K562 (cell line): ENCODE measurements at regions not wholly inside any gene's neighbourhood (a gene's known extent, or its start where the extent isn't known, plus 50 kb on each side); places are given as distances from the start of the nearest gene placed in this dataset.

ENCODE experiments used
- ARID1B ChIP-seq: fragments of 450-650 bp; IDR thresholded peaks from 2 replicates; pipeline ENCODE4 v1.6.1; 2016; ENCODE audit warnings: antibody characterized with exemption, mild to moderate bottlenecking, inconsistent platforms
- CBX3 ChIP-seq, 2 experiments: IDR thresholded peaks; 1 replicate in 1 of 2; 2 replicates in 1 of 2; pipeline ENCODE4 v1.6.1; 2012; ENCODE audit warnings: inconsistent platforms in 2 of 2, low read length in 2 of 2, borderline replicate concordance in 1 of 2, control low read depth in 1 of 2
- CREB1 ChIP-seq, 2 experiments: sonication (generic) in 1 of 2; formaldehyde crosslinking in 1 of 2; IDR thresholded peaks; 2 replicates each; pipeline versions ENCODE4 v1.6.1 to v1.8.0; 2012 to 2022; ENCODE audit warnings: inconsistent platforms in 1 of 2, mild to moderate bottlenecking in 1 of 2, missing genetic modification reagents in 1 of 2, moderate library complexity in 1 of 2
- DACH1 ChIP-seq: fragments of 450-650 bp; IDR thresholded peaks from 2 replicates; pipeline ENCODE4 v1.6.1; 2018; ENCODE audit not compliant: partially characterized antibody
- MTA2 ChIP-seq: fragments of 450-650 bp; IDR thresholded peaks from 2 replicates; pipeline ENCODE4 v1.6.1; 2016; ENCODE audit warnings: low read depth
- NFE2 ChIP-seq: IDR thresholded peaks from 2 replicates; pipeline ENCODE4 v1.6.1; 2014; ENCODE audit warnings: antibody characterized with exemption, low read depth
- SMAD2 ChIP-seq: fragments of 150-350 bp; IDR thresholded peaks from 2 replicates; pipeline ENCODE4 v1.6.1; 2014; ENCODE audit warnings: low read depth, mild to moderate bottlenecking, low read length
- ZNF146 ChIP-seq: IDR thresholded peaks from one replicate; pipeline ENCODE4 v1.6.1; 2018; ENCODE audit warnings: missing compliant biosample characterization; ENCODE audit not compliant: unreplicated experiment
- TF ChIP-seq, protein P1 (sequence below): fragments of 150-350 bp; IDR thresholded peaks from 2 replicates; pipeline ENCODE4 v1.6.1; 2014; ENCODE audit warnings: low read depth, mild to moderate bottlenecking, low read length, borderline replicate concordance
- TF ChIP-seq, protein P2 (sequence below): sonication (generic); formaldehyde crosslinking; IDR thresholded peaks from 2 replicates; pipeline ENCODE4 v1.8.0; 2022; ENCODE audit warnings: mild to moderate bottlenecking, missing genetic modification reagents
- TF ChIP-seq, protein P3 (sequence below): IDR thresholded peaks from 2 replicates; pipeline ENCODE4 v1.6.1; 2011; ENCODE audit warnings: borderline replicate concordance, low read depth, mild to moderate bottlenecking, moderate library complexity, low read length; ENCODE audit not compliant: insufficient read depth, poor library complexity, severe bottlenecking
- TF ChIP-seq, protein P4 (sequence below): IDR thresholded peaks from 2 replicates; pipeline ENCODE4 v1.6.1; 2011; ENCODE audit not compliant: insufficient read length; ENCODE audit errors: extremely low read depth
- TF ChIP-seq, protein P5 (sequence below): IDR thresholded peaks from 2 replicates; pipeline ENCODE4 v1.6.1; 2016; ENCODE audit warnings: missing genetic modification characterization, missing compliant biosample characterization
- TF ChIP-seq, protein P6 (sequence below): fragments of 450-650 bp; IDR thresholded peaks from 2 replicates; pipeline ENCODE4 v1.6.1; 2016; ENCODE audit warnings: antibody characterized with exemption

DNA sequence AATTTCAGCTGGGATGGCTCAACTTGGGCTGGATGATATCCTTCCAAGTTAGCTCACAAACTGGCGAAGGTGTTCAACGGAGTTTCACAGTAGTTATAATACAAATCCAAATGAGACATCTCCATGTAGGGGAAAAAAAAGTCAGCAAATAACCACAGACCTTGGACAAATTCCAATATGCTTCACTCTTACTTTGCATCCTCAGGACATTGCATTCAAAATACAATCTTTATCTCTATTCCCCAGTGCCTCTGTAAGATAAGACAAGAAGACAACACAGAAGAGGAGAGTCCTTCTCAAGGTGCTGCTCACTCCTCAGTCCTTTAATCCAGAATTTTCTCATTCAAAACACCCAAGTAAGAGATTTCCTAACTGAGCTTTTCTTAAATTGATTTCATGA, 1797.7 kb downstream of the MRPL39 start (continued):
- TF ChIP-seq, protein P1, sequence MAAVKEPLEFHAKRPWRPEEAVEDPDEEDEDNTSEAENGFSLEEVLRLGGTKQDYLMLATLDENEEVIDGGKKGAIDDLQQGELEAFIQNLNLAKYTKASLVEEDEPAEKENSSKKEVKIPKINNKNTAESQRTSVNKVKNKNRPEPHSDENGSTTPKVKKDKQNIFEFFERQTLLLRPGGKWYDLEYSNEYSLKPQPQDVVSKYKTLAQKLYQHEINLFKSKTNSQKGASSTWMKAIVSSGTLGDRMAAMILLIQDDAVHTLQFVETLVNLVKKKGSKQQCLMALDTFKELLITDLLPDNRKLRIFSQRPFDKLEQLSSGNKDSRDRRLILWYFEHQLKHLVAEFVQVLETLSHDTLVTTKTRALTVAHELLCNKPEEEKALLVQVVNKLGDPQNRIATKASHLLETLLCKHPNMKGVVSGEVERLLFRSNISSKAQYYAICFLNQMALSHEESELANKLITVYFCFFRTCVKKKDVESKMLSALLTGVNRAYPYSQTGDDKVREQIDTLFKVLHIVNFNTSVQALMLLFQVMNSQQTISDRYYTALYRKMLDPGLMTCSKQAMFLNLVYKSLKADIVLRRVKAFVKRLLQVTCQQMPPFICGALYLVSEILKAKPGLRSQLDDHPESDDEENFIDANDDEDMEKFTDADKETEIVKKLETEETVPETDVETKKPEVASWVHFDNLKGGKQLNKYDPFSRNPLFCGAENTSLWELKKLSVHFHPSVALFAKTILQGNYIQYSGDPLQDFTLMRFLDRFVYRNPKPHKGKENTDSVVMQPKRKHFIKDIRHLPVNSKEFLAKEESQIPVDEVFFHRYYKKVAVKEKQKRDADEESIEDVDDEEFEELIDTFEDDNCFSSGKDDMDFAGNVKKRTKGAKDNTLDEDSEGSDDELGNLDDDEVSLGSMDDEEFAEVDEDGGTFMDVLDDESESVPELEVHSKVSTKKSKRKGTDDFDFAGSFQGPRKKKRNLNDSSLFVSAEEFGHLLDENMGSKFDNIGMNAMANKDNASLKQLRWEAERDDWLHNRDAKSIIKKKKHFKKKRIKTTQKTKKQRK, result no peak
- TF ChIP-seq MTA2 (0 out of 2 replicates have a peak, but pooled peaks have one; percentile 22), SMAD2 (no peak), ZNF146 (no peak), DACH1 (no peak), CREB1 (IDR thresholded peaks at IDR 0.05) (no peak), CREB1 (CRISPR knock-in tag; IDR thresholded peaks at IDR 0.05) (no peak), NFE2 (no peak), ARID1B (peak; percentile 83), CBX3 (IDR thresholded peaks at IDR 0.05; ENCODE audit: borderline replicate concordance in 1 of 2, low read length in 2 of 2) (no peak)
- TF ChIP-seq, protein P2, sequence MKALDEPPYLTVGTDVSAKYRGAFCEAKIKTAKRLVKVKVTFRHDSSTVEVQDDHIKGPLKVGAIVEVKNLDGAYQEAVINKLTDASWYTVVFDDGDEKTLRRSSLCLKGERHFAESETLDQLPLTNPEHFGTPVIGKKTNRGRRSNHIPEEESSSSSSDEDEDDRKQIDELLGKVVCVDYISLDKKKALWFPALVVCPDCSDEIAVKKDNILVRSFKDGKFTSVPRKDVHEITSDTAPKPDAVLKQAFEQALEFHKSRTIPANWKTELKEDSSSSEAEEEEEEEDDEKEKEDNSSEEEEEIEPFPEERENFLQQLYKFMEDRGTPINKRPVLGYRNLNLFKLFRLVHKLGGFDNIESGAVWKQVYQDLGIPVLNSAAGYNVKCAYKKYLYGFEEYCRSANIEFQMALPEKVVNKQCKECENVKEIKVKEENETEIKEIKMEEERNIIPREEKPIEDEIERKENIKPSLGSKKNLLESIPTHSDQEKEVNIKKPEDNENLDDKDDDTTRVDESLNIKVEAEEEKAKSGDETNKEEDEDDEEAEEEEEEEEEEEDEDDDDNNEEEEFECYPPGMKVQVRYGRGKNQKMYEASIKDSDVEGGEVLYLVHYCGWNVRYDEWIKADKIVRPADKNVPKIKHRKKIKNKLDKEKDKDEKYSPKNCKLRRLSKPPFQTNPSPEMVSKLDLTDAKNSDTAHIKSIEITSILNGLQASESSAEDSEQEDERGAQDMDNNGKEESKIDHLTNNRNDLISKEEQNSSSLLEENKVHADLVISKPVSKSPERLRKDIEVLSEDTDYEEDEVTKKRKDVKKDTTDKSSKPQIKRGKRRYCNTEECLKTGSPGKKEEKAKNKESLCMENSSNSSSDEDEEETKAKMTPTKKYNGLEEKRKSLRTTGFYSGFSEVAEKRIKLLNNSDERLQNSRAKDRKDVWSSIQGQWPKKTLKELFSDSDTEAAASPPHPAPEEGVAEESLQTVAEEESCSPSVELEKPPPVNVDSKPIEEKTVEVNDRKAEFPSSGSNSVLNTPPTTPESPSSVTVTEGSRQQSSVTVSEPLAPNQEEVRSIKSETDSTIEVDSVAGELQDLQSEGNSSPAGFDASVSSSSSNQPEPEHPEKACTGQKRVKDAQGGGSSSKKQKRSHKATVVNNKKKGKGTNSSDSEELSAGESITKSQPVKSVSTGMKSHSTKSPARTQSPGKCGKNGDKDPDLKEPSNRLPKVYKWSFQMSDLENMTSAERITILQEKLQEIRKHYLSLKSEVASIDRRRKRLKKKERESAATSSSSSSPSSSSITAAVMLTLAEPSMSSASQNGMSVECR (CRISPR knock-in tag), result no peak
- TF ChIP-seq, protein P3, sequence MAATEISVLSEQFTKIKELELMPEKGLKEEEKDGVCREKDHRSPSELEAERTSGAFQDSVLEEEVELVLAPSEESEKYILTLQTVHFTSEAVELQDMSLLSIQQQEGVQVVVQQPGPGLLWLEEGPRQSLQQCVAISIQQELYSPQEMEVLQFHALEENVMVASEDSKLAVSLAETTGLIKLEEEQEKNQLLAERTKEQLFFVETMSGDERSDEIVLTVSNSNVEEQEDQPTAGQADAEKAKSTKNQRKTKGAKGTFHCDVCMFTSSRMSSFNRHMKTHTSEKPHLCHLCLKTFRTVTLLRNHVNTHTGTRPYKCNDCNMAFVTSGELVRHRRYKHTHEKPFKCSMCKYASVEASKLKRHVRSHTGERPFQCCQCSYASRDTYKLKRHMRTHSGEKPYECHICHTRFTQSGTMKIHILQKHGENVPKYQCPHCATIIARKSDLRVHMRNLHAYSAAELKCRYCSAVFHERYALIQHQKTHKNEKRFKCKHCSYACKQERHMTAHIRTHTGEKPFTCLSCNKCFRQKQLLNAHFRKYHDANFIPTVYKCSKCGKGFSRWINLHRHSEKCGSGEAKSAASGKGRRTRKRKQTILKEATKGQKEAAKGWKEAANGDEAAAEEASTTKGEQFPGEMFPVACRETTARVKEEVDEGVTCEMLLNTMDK, result no peak
- TF ChIP-seq, protein P4, sequence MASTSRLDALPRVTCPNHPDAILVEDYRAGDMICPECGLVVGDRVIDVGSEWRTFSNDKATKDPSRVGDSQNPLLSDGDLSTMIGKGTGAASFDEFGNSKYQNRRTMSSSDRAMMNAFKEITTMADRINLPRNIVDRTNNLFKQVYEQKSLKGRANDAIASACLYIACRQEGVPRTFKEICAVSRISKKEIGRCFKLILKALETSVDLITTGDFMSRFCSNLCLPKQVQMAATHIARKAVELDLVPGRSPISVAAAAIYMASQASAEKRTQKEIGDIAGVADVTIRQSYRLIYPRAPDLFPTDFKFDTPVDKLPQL, result no peak
- TF ChIP-seq, protein P5, sequence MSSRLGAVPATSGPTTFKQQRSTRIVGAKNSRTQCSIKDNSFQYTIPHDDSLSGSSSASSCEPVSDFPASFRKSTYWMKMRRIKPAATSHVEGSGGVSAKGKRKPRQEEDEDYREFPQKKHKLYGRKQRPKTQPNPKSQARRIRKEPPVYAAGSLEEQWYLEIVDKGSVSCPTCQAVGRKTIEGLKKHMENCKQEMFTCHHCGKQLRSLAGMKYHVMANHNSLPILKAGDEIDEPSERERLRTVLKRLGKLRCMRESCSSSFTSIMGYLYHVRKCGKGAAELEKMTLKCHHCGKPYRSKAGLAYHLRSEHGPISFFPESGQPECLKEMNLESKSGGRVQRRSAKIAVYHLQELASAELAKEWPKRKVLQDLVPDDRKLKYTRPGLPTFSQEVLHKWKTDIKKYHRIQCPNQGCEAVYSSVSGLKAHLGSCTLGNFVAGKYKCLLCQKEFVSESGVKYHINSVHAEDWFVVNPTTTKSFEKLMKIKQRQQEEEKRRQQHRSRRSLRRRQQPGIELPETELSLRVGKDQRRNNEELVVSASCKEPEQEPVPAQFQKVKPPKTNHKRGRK (tag), result no peak
- TF ChIP-seq, protein P6, sequence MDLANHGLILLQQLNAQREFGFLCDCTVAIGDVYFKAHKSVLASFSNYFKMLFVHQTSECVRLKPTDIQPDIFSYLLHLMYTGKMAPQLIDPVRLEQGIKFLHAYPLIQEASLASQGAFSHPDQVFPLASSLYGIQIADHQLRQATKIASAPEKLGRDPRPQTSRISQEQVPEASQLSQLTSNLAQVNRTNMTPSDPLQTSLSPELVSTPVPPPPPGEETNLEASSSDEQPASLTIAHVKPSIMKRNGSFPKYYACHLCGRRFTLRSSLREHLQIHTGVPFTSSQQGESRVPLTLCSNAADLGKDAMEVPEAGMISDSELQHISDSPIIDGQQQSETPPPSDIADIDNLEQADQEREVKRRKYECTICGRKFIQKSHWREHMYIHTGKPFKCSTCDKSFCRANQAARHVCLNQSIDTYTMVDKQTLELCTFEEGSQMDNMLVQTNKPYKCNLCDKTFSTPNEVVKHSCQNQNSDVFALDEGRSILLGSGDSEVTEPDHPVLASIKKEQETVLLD, result no peak
